Endothelial cell of umbilical vein (primary cell): ENCODE measurements at regions not wholly inside any gene's neighbourhood (a gene's known extent, or its start where the extent isn't known, plus 50 kb on each side); places are given as distances from the start of the nearest gene placed in this dataset.

Experiments used
- EZH2 ChIP-seq: IDR thresholded peaks from 2 replicates; pipeline ENCODE4 v1.6.1; 2012; ENCODE audit warnings: borderline replicate concordance, low read depth, mild to moderate bottlenecking, moderate library complexity, low read length, inconsistent platforms; ENCODE audit not compliant: severe bottlenecking
- POLR2AphosphoS5 ChIP-seq: IDR thresholded peaks from 2 replicates; pipeline ENCODE4 v1.6.1; 2012; ENCODE audit warnings: low read depth, mild to moderate bottlenecking, control low read depth, low read length, moderate library complexity; ENCODE audit not compliant: insufficient read depth
- TF ChIP-seq, protein P1 (sequence below), 2 donors: IDR thresholded peaks; 1 replicate in 1 of 2; 2 replicates in 1 of 2; pipeline ENCODE4 v1.5.1; 2011; ENCODE audit warnings: low read length in 2 of 2, mild to moderate bottlenecking in 2 of 2, moderate library complexity in 2 of 2, control low read depth in 1 of 2, inconsistent platforms in 1 of 2, low read depth in 1 of 2; ENCODE audit not compliant: insufficient read depth in 1 of 2; ENCODE audit errors: extremely low read depth in 1 of 2

DNA sequence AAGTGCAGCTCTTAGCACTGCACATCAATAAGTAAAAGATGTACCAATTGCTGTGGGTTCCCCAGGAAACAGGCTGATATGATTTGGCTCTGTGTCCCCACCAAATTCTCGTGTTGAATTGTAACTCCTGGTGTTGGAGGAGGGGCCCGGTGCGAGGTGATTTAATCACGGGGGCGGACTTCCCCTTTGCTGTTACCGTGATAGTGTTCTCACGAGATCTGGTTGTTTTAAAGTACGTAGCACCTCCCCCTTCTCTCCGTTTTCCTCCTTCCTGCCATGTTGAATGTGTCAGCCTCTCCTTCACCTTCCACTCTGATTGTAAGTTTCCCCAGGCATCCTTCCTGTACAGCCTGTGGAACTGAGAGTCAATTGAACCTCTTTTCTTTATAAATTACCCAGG is 93.2 kb upstream of the ACTBL2 start:
- TF ChIP-seq, protein P1, sequence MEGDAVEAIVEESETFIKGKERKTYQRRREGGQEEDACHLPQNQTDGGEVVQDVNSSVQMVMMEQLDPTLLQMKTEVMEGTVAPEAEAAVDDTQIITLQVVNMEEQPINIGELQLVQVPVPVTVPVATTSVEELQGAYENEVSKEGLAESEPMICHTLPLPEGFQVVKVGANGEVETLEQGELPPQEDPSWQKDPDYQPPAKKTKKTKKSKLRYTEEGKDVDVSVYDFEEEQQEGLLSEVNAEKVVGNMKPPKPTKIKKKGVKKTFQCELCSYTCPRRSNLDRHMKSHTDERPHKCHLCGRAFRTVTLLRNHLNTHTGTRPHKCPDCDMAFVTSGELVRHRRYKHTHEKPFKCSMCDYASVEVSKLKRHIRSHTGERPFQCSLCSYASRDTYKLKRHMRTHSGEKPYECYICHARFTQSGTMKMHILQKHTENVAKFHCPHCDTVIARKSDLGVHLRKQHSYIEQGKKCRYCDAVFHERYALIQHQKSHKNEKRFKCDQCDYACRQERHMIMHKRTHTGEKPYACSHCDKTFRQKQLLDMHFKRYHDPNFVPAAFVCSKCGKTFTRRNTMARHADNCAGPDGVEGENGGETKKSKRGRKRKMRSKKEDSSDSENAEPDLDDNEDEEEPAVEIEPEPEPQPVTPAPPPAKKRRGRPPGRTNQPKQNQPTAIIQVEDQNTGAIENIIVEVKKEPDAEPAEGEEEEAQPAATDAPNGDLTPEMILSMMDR (IDR thresholded peaks at IDR 0.05; ENCODE audit: extremely low read depth in 1 of 2, insufficient read depth in 1 of 2, low read depth in 1 of 2, low read length in 2 of 2) = no peak
- TF ChIP-seq POLR2AphosphoS5 (no peak), EZH2 (no peak)
